OCI-LY1 (cell line): ENCODE measurements at regions not wholly inside any gene's neighbourhood (a gene's known extent, or its start where the extent isn't known, plus 50 kb on each side); places are given as distances from the start of the nearest gene placed in this dataset.

ENCODE experiments used
- CTCF ChIP-seq: fragments of 200-600 bp; sonication (generic), shearing (Covaris generic); IDR thresholded peaks from 2 replicates; pipeline ENCODE4 v1.5.1; 2017; ENCODE audit warnings: mild to moderate bottlenecking, antibody characterized with exemption, low read length, moderate library complexity, mixed read lengths
- EZH2 ChIP-seq: fragments of 200-600 bp; sonication (generic), shearing (Covaris generic); IDR thresholded peaks from 2 replicates; pipeline ENCODE4 v1.8.0; 2017; ENCODE audit warnings: borderline replicate concordance, mixed run types, mild to moderate bottlenecking, antibody characterized with exemption, low read length, moderate library complexity, mixed read lengths

- TF ChIP-seq CTCF, result no peak
- no peak for TF ChIP-seq EZH2
Observed at GRCh38 chr11:127249576-127249975, 249.0 kb upstream of the KIRREL3 start.
